HG03342 (cell line): ENCODE measurements at regions not wholly inside any gene's neighbourhood (a gene's known extent, or its start where the extent isn't known, plus 50 kb on each side); places are given as distances from the start of the nearest gene placed in this dataset.

Experiments used
- ATAC-seq: cut with Tn5 transposase; IDR thresholded peaks from one replicate; pipeline ENCODE4 v1.9.1; 2021; ENCODE audit warnings: mild to moderate bottlenecking, moderate library complexity; ENCODE audit not compliant: unreplicated experiment

DNA sequence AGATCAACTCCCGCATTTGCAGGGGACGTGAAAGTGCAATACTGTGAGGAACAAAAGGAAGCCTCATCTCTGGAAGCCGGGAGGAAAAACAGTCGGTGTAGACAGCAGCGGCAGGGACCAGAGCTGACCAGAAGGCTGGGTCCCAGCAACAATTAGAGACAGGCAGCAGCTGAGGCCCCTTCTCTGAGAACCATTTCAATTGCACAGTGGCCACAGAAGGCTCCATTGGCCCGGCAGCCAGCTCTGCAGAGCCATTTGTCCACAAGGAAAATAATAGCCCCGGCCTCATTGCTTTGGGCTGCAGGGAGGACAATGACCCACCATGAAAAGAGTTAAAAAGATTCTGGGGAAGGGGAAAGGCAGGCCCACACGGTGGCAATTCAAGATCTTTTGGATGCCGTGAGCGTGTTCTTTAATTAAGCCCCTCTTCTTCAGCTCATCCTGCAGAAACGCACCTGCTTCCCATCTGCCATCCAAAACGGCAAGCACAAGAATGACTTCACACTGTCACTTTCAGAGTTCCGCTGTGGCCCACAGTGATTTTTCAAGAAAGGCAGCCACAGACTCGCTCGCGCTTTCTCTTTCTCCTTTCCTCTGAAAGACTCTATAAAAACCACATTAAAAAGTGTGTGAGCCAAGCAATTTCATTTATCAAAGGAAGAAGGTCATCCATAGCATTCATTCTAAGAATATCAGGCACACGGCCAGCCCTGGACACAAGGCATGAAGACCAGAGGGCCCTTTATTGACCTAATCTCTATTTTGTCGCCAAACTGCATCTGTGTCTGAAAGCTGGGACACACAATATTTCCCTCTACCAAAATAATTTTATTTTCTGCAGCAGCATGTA is 293.6 kb downstream of the SOX11 start:
- no peak for ATAC-seq

GRCh38 chr2:5986801-5987787 is 294.9 kb downstream of the SOX11 start:
- no peak for ATAC-seq

DNA sequence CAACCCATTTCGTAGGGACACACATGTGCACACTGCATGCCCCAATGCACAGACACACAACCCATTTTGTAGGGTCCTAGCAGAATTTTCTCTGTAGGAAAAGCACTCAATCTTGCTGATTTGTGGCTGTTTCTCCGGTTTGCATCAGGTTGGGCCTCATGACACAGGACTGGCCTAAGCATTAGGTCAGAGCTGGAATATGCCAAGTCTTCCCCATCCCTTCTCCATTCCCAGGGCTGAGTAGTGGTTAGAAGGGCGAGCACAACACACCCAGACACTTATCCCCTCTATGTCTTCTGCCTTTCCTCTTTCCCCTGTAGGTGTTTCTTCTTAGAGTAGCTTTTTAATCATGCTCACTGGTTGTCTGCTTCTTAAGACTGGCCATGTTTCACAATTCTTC is 295.9 kb downstream of the SOX11 start:
- no peak for ATAC-seq

DNA sequence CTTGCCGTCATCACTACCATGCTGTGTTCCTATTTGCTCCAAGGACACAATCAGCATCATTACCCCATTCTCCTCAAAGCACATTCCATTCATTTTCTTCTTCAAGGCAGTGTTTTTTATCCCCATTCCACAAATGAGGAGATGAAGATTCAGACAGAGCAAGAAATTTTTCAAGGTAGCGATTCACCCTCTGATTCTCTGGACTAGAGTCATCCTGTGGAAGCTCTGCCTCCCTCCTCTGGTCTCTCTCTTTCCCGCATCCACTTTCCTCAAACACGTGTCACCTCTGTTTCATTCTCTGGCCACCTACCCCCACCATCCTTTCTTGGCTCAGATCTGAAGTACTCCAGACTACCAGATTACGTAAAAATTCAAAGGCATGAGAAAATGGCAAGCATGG is 297.9 kb downstream of the SOX11 start:
- ATAC-seq, result no peak

GRCh38 chr2:5991305-5991968 is 299.3 kb downstream of the SOX11 start:
- ATAC-seq, result no peak

- ATAC-seq, result no peak
Measured at GRCh38 chr2:5995832-5996231, 303.6 kb downstream of the SOX11 start.

- ATAC-seq, result no peak
Measured at GRCh38 chr2:6008186-6008585, 316.0 kb downstream of the SOX11 start.

GRCh38 chr2:6008726-6009125 is 316.5 kb downstream of the SOX11 start:
- no peak for ATAC-seq

GRCh38 chr2:6010163-6010562 is 318.0 kb downstream of the SOX11 start:
- ATAC-seq, result no peak

GRCh38 chr2:6011921-6012320 is 319.7 kb downstream of the SOX11 start:
- ATAC-seq, result no peak

DNA sequence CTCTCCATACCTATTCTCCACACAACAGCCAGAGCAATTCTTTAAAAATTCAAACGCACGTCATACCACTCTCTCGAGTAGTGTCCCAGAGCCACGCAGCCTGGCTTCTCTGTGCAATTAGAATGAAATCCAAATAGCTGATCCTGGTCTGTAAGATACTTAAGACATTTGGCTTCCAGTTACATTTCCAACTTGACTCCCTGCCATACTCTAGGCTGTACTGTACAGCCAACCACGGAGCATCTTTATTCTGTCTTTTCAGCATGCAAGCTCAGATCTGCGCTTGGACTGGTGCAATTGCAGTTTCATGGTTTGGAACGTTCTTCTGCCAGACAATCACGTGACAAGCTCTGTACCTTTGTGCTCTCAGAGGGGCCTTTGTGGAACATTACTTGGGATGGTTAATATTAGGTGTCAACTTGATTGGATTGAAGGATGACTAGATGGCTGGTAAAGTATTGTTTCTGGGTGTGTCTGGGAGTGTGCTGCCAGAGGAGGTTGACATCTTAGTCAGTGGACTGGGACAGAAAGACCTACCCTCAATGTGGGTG is 325.6 kb downstream of the SOX11 start:
- no peak for ATAC-seq

- ATAC-seq, result no peak
Measured at GRCh38 chr2:6024229-6024628, 332.0 kb downstream of the SOX11 start.

- no peak for ATAC-seq
Measured at GRCh38 chr2:6024784-6025183, 332.6 kb downstream of the SOX11 start.

- ATAC-seq, result no peak
Measured at GRCh38 chr2:6025391-6025790, 333.2 kb downstream of the SOX11 start.

- no peak for ATAC-seq
Measured at GRCh38 chr2:6027066-6027465, 334.9 kb downstream of the SOX11 start.

DNA sequence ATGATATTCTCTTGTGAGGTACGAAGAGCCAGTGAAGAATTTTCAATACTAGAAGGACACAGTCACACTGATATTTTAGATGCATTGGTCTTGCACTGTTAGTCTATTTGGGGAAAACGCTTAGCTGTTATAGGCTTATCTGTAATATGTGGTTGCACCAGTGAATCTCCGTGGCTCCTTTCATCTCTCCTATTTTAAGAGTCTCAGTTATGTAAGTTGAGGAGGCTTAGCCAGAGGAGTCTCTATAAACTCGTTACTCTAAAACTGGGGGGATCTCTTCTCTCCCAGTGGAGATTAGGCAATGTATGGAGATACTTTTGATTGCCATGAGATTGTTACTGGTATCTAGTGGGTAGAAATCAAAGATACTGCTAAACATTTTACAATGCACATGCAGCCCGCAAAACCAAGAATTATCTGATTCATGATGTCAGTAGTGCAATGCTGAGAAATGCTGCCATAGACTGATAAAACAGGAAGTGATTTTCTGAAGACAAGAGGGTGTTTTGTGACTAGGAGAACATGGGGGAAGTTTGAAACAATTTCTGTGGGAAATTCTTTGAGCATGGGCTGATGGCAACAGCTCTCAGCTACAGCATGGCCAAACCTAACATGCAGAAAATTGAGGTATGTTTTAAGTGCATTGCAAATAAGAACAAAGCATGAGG is 339.1 kb downstream of the SOX11 start:
- ATAC-seq, result no peak

DNA sequence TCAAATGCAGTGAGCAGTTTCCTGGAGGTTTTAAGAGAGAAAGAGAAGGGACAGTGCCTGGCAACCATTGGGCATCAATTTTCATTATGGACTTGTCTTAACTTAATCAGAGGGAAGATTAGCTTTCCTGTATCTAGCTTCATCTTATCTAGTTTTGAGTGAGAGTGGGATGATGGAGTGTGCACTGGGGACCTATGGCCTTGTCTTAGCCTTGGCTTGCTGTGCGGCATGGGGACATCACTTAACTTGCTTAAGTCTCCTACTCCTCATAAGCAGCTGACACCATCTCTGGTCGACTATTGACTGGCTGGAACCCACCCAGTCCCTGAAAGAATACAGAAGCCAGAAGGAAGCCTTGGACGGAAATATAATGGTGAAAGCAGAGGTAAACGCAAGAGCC is 344.0 kb downstream of the SOX11 start:
- no peak for ATAC-seq

GRCh38 chr2:6043238-6043637 is 351.1 kb downstream of the SOX11 start:
- ATAC-seq, result no peak

DNA sequence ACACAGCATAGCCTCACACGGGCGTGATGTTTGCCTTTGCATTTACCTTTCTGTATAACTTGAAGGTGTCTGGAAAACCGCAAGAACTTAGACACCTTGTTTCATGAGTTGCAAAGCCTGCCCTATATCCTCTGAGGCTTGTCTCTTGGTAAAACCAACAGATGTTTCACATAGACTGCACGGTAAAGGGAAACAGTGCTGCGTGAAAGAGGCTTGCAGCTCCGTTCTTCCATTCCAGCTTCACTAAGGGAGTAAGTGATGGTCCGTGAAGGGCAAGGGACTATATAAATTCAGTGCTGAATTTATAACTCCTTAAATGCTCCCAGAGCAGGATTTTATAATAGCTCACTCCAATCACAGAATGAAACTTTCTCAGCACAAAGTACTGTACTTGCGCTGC is 360.5 kb downstream of the SOX11 start:
- ATAC-seq, result no peak

- no peak for ATAC-seq
Measured at GRCh38 chr2:6053743-6054142, 361.6 kb downstream of the SOX11 start.
